Vagina (tissue), 2 donors: ENCODE measurements at regions not wholly inside any gene's neighbourhood (a gene's known extent, or its start where the extent isn't known, plus 50 kb on each side); places are given as distances from the start of the nearest gene placed in this dataset.
A peak's percentile ranks its signal among the peaks of the same experiment; 100 is the strongest.

Source experiments
- DNase-seq, 2 donors: peaks; one replicate each; pipeline ENCODE4 v3.0.0-alpha.2; 2017; ENCODE audit errors: extremely low spot score in 2 of 2
- H3K27ac ChIP-seq: fragments of 200-600 bp; sonication (generic); one replicate; pipeline ENCODE4 v1.5.1; 2019
- H3K27me3 ChIP-seq: fragments of 200-600 bp; sonication (generic); one replicate; pipeline ENCODE4 v1.5.1; 2019
- H3K36me3 ChIP-seq, 2 donors: fragments of 200-600 bp; sonication (generic); one replicate each; pipeline ENCODE4 v1.5.1; 2017 to 2019
- H3K4me1 ChIP-seq: fragments of 200-600 bp; sonication (generic); one replicate; pipeline ENCODE4 v1.5.1; 2019
- H3K4me3 ChIP-seq, 2 donors: fragments of 200-600 bp; sonication (generic); 1 replicate in 1 of 2; 2 replicates in 1 of 2; pipeline ENCODE4 v1.5.1; 2016 to 2019
- H3K9me3 ChIP-seq: fragments of 200-600 bp; sonication (generic); one replicate; pipeline ENCODE4 v1.5.1; 2019
- POLR2A ChIP-seq, 2 donors: fragments of 450-650 bp; IDR thresholded peaks; one replicate each; pipeline ENCODE4 v1.6.1; 2017; ENCODE audit warnings: antibody characterized with exemption in 2 of 2, mild to moderate bottlenecking in 2 of 2, moderate library complexity in 2 of 2
- POLR2AphosphoS5 ChIP-seq, 2 donors: sonication (generic); formaldehyde crosslinking; IDR thresholded peaks; one replicate each; pipeline ENCODE4 v1.9.0; 2017; ENCODE audit warnings: antibody characterized with exemption in 2 of 2, mild to moderate bottlenecking in 2 of 2, low read depth in 1 of 2; ENCODE audit not compliant: insufficient read depth in 1 of 2
- intact Hi-C: fragments of 100-400 bp; cut with DNase I; formaldehyde crosslinking; loops from one replicate; pipeline ENCODE4 v1.15.1; 2023
- TF ChIP-seq, protein P1 (sequence below), 3 experiments: fragments of 450-650 bp in 2 of 3; fragments of 200-600 bp in 1 of 3; sonication (generic) in 1 of 3; IDR thresholded peaks; one replicate each; pipeline ENCODE4 v1.5.1; 2017 to 2019; ENCODE audit warnings: antibody characterized with exemption in 3 of 3, mild to moderate bottlenecking in 2 of 3, moderate library complexity in 2 of 3

DNA sequence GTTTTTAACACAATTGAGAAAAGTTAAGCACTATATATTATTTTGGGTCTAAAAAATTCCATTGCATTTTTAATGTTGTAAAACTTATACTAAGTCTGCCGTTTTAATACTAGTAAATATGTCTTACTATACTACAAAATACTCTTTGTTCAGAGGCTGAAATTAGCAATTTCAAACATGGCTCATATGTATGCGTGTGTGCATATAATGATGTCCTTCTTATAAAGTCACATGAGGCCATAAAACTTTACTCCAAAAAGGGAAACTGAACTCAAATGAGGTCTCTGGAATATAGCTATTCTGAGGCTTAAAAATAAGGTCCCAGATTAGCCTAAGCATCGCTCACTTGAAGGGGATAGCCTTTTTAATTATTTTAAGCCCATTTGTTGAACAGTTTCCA is 224.0 kb downstream of the MYLK4 start:
- Histone ChIP-seq H3K36me3 (no peaks in the 10 kb centered on the region), H3K9me3 (no peaks in the 10 kb centered on the region), H3K4me3 (no peak overlapping the region), H3K27me3 (no peaks in the 10 kb centered on the region), H3K27ac (no peak overlapping the region), H3K4me1 (no peaks in the 10 kb centered on the region)
- DNase-seq: no peak
- intact Hi-C loops: no loop called here
- no peak for TF ChIP-seq POLR2AphosphoS5 (IDR thresholded peaks at IDR 0.05; ENCODE audit: insufficient read depth in 1 of 2, low read depth in 1 of 2)
- TF ChIP-seq, protein P1, sequence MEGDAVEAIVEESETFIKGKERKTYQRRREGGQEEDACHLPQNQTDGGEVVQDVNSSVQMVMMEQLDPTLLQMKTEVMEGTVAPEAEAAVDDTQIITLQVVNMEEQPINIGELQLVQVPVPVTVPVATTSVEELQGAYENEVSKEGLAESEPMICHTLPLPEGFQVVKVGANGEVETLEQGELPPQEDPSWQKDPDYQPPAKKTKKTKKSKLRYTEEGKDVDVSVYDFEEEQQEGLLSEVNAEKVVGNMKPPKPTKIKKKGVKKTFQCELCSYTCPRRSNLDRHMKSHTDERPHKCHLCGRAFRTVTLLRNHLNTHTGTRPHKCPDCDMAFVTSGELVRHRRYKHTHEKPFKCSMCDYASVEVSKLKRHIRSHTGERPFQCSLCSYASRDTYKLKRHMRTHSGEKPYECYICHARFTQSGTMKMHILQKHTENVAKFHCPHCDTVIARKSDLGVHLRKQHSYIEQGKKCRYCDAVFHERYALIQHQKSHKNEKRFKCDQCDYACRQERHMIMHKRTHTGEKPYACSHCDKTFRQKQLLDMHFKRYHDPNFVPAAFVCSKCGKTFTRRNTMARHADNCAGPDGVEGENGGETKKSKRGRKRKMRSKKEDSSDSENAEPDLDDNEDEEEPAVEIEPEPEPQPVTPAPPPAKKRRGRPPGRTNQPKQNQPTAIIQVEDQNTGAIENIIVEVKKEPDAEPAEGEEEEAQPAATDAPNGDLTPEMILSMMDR (IDR thresholded peaks at IDR 0.05): no peak
- no peak for TF ChIP-seq POLR2A (IDR thresholded peaks at IDR 0.05)

DNA sequence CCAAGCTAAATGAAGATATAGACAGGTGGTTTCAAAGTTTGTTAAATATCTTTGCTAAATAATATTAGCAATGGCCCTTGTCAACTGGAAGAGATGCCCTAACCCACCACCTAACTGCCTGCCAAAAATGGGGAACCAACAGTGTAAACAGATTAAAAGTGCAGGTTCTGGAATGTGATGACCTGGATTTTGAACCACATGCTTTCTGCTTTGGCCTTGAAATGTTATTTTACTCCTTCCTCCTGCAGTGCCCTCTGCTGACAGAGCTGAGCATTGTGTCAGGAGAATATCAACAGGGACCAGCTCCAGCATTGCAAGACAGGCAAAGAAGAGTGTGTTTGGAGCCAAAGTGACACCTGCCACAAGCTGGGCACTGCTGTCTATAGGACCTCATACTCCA is 226.6 kb downstream of the MYLK4 start:
- Histone ChIP-seq H3K27ac (no peak overlapping the region), H3K4me3 (no peak overlapping the region), H3K9me3 (no peaks in the 10 kb centered on the region), H3K36me3 (no peaks in the 10 kb centered on the region), H3K27me3 (no peaks in the 10 kb centered on the region), H3K4me1 (no peaks in the 10 kb centered on the region)
- DNase-seq: peak in 1 of 2 donors; percentile 74
- TF ChIP-seq, protein P1 (IDR thresholded peaks at IDR 0.05): no peak
- no peak for TF ChIP-seq POLR2A (IDR thresholded peaks at IDR 0.05)
- no peak for TF ChIP-seq POLR2AphosphoS5 (IDR thresholded peaks at IDR 0.05; ENCODE audit: insufficient read depth in 1 of 2, low read depth in 1 of 2)
- intact Hi-C loops: no loop called here

DNA sequence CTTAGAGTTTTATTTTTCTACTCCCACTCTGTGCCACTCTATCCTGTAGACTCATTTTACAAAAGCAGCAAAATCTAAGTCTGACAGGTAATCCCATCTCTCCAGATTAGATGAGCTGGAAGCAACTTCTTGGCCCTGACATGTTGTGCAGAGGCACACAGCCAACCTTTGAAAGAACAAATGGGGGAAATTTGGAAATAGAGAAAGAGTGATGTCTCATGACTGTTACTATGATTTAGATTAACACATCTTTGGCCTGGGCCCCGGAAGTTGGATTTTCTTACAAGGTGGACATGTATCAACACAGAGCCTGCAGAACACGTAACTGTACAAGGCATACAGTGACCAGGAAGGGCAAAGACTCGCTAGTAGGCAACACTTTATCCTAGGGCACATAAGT is 227.7 kb downstream of the MYLK4 start:
- H3K4me1 ChIP-seq: no peaks in the 10 kb centered on the region
- no peak overlapping the region for H3K4me3 ChIP-seq
- H3K36me3 ChIP-seq: no peaks in the 10 kb centered on the region
- peak in 1 of 2 donors; percentile 55 for DNase-seq
- no peaks in the 10 kb centered on the region for H3K27me3 ChIP-seq
- no peak for TF ChIP-seq POLR2A (IDR thresholded peaks at IDR 0.05)
- peak in 1 of 2 donors; percentile 13 for TF ChIP-seq POLR2AphosphoS5 (IDR thresholded peaks at IDR 0.05; ENCODE audit: insufficient read depth in 1 of 2, low read depth in 1 of 2)
- H3K9me3 ChIP-seq: no peaks in the 10 kb centered on the region
- intact Hi-C loops: no loop called here
- no peak overlapping the region for H3K27ac ChIP-seq

- Histone ChIP-seq H3K27ac (no peak overlapping the region), H3K9me3 (no peaks in the 10 kb centered on the region), H3K36me3 (no peaks in the 10 kb centered on the region), H3K27me3 (no peaks in the 10 kb centered on the region), H3K4me3 (no peak overlapping the region), H3K4me1 (no peaks in the 10 kb centered on the region)
- TF ChIP-seq, protein P1 (IDR thresholded peaks at IDR 0.05): no peak
- intact Hi-C loops: no loop called here
- peak in 1 of 2 donors; percentile 58 for DNase-seq
Measured at GRCh38 chr6:2522521-2522920, 228.2 kb downstream of the MYLK4 start.

DNA sequence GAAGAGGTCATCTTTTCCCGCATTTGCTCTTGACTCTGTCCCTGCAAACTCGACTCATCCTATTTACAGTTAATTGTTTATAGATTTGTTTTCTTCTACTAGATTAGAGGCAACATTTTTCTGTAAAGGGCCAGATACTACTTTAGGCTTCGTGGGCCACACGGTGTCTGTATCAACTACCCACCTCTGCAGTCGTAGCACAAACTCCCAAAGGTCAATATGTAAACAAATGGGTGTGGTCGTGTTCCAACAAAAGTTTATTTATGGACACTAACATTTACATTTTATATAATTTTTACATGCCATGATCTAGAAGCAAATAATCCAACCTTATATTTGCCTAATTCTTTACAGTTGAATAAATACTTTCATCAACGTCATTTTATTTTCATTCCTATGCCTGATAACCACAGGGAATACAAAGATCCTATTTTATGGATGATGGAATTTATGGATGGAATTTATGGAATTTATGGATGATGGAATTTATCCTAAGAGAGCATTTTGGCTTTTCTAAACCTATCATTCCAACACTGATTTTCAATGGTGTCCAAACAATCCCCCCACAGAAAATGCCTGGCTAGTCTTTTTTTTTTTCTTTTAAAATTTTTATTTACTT is 232.8 kb downstream of the MYLK4 start:
- no peaks in the 10 kb centered on the region for H3K9me3 ChIP-seq
- H3K27ac ChIP-seq: no peak overlapping the region
- no peak overlapping the region for H3K4me3 ChIP-seq
- no peaks in the 10 kb centered on the region for H3K4me1 ChIP-seq
- TF ChIP-seq POLR2A (IDR thresholded peaks at IDR 0.05): no peak
- TF ChIP-seq POLR2AphosphoS5 (IDR thresholded peaks at IDR 0.05; ENCODE audit: insufficient read depth in 1 of 2, low read depth in 1 of 2): no peak
- TF ChIP-seq, protein P1 (IDR thresholded peaks at IDR 0.05): no peak
- no peak for DNase-seq
- no peaks in the 10 kb centered on the region for H3K36me3 ChIP-seq
- intact Hi-C loops: no loop called here
- no peaks in the 10 kb centered on the region for H3K27me3 ChIP-seq
